Tibial nerve (tissue), 4 donors: ENCODE measurements at regions not wholly inside any gene's neighbourhood (a gene's known extent, or its start where the extent isn't known, plus 50 kb on each side); places are given as distances from the start of the nearest gene placed in this dataset.

ENCODE experiments used
- DNase-seq, 2 donors: peaks; one replicate each; pipeline ENCODE4 v3.0.0-alpha.2; 2019; ENCODE audit warnings: low spot score in 2 of 2
- H3K27ac ChIP-seq, 4 donors: fragments of 200-600 bp; sonication (generic) in 3 of 4; one replicate each; pipeline ENCODE4 v1.5.1; 2017 to 2019; ENCODE audit warnings: mild to moderate bottlenecking in 1 of 4
- H3K27me3 ChIP-seq, 2 donors: fragments of 200-600 bp; sonication (generic) in 1 of 2; one replicate each; pipeline versions ENCODE4 v1.5.1 to v1.6.0; 2017 to 2019
- H3K36me3 ChIP-seq, 3 donors: fragments of 200-600 bp; sonication (generic); one replicate each; pipeline ENCODE4 v1.5.1; 2018 to 2019
- H3K4me1 ChIP-seq, 4 donors: fragments of 200-600 bp; sonication (generic) in 3 of 4; one replicate each; pipeline ENCODE4 v1.5.1; 2017 to 2019
- H3K4me3 ChIP-seq, 4 donors: fragments of 200-600 bp; sonication (generic) in 3 of 4; one replicate each; pipeline ENCODE4 v1.5.1; 2017 to 2019; ENCODE audit warnings: mild to moderate bottlenecking in 1 of 4, moderate library complexity in 1 of 4
- H3K9me3 ChIP-seq, 4 donors: fragments of 200-600 bp; sonication (generic) in 3 of 4; one replicate each; pipeline ENCODE4 v1.5.1; 2017 to 2019
- CTCF ChIP-seq, 5 experiments: fragments of 200-600 bp in 3 of 5; fragments of 450-650 bp in 2 of 5; sonication (generic) in 3 of 5; IDR thresholded peaks; one replicate each; pipeline ENCODE4 v1.5.1; 2016 to 2019; ENCODE audit warnings: antibody characterized with exemption in 5 of 5, mild to moderate bottlenecking in 3 of 5, moderate library complexity in 2 of 5
- EP300 ChIP-seq, 2 donors: sonication (generic); formaldehyde crosslinking; IDR thresholded peaks; one replicate each; pipeline ENCODE4 v1.6.1; 2017; ENCODE audit warnings: antibody characterized with exemption in 2 of 2, mild to moderate bottlenecking in 1 of 2
- POLR2A ChIP-seq, 2 donors: fragments of 450-650 bp; IDR thresholded peaks; one replicate each; pipeline ENCODE4 v1.6.1; 2017; ENCODE audit warnings: antibody characterized with exemption in 2 of 2, mild to moderate bottlenecking in 2 of 2, moderate library complexity in 2 of 2
- WGBS, 2 donors: methylation state at CpG; one replicate each; pipeline ENCODE4 v1.1.5; 2018; 5-methylcytosine and 5-hydroxymethylcytosine counted together

- Histone ChIP-seq H3K9me3 (no peaks in the 10 kb centered on the region), H3K27me3 (no peaks in the 10 kb centered on the region), H3K27ac (no peak overlapping the region), H3K4me1 (no peaks in the 10 kb centered on the region), H3K4me3 (no peak overlapping the region), H3K36me3 (no peaks in the 10 kb centered on the region)
- WGBS, 2 donors = 93 to 98% methylated on average over 3 of the region's 3 CpGs
- no peak for DNase-seq
- TF ChIP-seq POLR2A (IDR thresholded peaks at IDR 0.05) (no peak), CTCF (IDR thresholded peaks at IDR 0.05) (no peak), EP300 (IDR thresholded peaks at IDR 0.05) (no peak)
Observed at GRCh38 chr5:124276166-124276565, 470.3 kb downstream of the ZNF608 start.

DNA sequence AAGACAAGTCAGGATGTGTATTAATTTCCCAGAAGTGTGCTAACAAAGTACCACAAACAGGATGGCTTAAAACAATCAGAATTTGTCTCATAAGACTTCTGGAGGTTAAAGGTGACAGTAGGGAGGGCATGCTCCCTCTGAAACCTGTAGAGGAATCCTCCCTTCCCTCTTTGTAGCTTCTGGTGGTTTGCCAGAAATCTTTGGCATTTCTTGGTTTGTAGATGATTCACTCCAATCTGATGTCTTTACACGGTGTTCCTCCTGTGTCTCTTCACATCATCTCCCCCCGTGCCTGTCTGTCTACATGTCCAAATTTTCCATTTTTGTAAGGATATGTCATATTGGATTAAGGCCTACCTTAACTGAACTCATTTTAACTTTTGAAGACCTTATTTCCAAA is 471.5 kb downstream of the ZNF608 start:
- peak in 1 of 2 donors; percentile 14 for TF ChIP-seq EP300 (IDR thresholded peaks at IDR 0.05)
- no peak for TF ChIP-seq POLR2A (IDR thresholded peaks at IDR 0.05)
- DNase-seq = no peak
- Histone ChIP-seq H3K4me1 (no peaks in the 10 kb centered on the region), H3K27ac (no peak overlapping the region), H3K4me3 (no peak overlapping the region), H3K27me3 (no peaks in the 10 kb centered on the region), H3K9me3 (no peaks in the 10 kb centered on the region), H3K36me3 (no peaks in the 10 kb centered on the region)
- WGBS, 2 donors = 58 to 64% methylated on average over 2 of the region's 2 CpGs

DNA sequence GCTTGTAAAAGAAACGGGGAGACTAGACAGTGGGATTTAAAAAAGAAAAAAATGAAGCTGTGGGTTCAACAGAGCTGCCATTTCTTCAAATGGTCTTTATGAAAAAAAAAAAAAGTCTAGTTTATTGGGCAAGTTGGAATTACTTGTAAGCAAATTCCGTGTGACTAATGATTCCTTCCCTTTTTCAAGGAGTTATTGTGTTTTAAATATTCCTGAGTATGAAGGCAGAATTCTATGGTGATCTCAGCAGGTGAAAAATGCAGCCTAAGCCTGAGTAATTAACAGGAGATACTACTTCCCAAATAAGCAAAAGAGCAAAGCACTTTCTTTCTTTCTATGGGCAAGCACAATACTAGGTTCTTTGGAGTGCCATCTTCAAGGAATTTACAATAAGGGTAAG is 481.9 kb downstream of the ZNF608 start:
- Histone ChIP-seq H3K4me1 (peaks cover 0 to 13% (median 4%) of the 10 kb centered on the region in 4 donors), H3K27me3 (no peaks in the 10 kb centered on the region), H3K4me3 (no peak overlapping the region), H3K36me3 (no peaks in the 10 kb centered on the region), H3K27ac (no peak overlapping the region), H3K9me3 (no peaks in the 10 kb centered on the region)
- no peak for DNase-seq
- TF ChIP-seq POLR2A (IDR thresholded peaks at IDR 0.05) (no peak), CTCF (IDR thresholded peaks at IDR 0.05) (no peak), EP300 (IDR thresholded peaks at IDR 0.05) (no peak)
- WGBS, 2 donors = 82 to 88% methylated on average over 2 of the region's 2 CpGs

DNA sequence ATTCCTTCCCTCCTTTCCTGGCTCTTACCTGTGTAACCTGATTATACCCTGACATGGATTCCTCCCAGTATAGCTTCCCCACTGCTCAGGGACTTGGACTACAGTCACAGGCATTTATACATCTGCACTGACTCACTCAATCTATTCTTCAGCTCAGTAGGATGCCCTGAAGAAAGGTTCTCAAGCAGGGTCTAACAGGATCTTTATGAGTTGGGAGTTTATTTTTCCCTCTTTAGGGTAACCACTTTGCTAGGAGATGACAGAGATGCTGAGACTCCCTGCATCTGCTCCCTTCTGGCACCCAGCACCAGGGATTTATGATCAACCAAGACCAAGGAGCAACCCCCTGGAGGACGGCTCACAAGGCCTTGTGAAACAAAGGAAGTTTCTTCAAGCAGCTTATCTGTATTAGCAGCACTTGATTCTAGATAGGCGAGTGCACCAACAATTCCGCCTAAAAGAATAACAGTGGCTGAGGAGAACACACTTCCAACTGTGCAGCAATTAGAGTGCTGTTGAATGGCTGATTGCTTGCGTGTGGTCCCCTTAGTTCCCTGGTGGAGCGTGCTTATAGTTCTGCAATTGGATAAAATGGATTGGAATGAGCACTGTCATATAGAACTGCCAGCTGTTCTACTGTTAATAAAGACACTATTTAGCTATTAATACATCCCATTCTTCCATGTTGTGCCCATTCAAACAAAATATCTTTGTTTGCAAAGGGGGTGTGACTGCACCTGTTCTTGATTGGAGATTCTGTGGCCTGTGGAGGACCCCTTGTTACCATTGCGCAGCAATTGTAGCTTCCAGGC is 482.6 kb downstream of the ZNF608 start:
- H3K9me3 ChIP-seq = no peaks in the 10 kb centered on the region
- WGBS, 2 donors = 68 to 76% methylated on average over 6 of the region's 6 CpGs
- no peak for DNase-seq
- no peak overlapping the region for H3K4me3 ChIP-seq
- H3K27ac ChIP-seq = no peak overlapping the region
- H3K27me3 ChIP-seq = no peaks in the 10 kb centered on the region
- peaks cover 0 to 13% (median 4%) of the 10 kb centered on the region in 4 donors for H3K4me1 ChIP-seq
- TF ChIP-seq EP300 (IDR thresholded peaks at IDR 0.05) (no peak), CTCF (IDR thresholded peaks at IDR 0.05) (no peak), POLR2A (IDR thresholded peaks at IDR 0.05) (no peak)
- H3K36me3 ChIP-seq = no peaks in the 10 kb centered on the region

DNA sequence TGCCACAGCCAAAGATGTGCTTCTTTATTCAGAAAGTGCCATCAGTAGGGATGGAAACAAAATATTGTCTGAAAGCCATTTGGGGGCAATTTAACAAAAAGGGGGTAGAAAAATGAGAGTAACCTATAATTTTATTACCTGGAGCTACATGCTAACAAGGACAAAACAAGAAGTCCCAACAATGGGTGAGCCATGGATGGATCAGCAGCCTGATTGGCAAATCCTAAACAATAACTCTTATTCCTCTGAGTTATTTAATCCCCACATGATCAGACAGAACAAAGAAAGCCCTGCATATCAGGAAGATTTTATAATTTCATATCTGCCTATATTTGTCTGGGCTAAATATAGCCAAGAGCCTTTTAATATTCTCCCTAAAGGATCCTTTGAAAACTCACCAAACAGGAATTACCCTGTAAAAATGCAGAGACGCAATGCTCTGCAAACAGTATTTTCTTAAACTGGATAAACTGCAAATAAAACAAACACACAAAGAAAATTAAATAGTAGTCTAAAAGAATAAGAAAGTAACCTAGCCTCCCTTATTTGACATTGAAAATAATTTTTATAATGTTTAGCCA is 483.4 kb downstream of the ZNF608 start:
- no peaks in the 10 kb centered on the region for H3K9me3 ChIP-seq
- H3K4me1 ChIP-seq = peaks cover 0 to 13% (median 4%) of the 10 kb centered on the region in 4 donors
- no peaks in the 10 kb centered on the region for H3K36me3 ChIP-seq
- WGBS, 2 donors = 54 to 65% methylated on average over 1 of the region's 1 CpG
- H3K4me3 ChIP-seq = no peak overlapping the region
- no peak for DNase-seq
- TF ChIP-seq EP300 (IDR thresholded peaks at IDR 0.05) (no peak), POLR2A (IDR thresholded peaks at IDR 0.05) (no peak), CTCF (IDR thresholded peaks at IDR 0.05) (no peak)
- no peaks in the 10 kb centered on the region for H3K27me3 ChIP-seq
- no peak overlapping the region for H3K27ac ChIP-seq
